Mesodermal cell (in vitro differentiated cells): ENCODE measurements at regions not wholly inside any gene's neighbourhood (a gene's known extent, or its start where the extent isn't known, plus 50 kb on each side); places are given as distances from the start of the nearest gene placed in this dataset.

ENCODE experiments used
- H3K27ac ChIP-seq: 2 replicates; pipeline ENCODE4 v1.7.0; 2013; ENCODE audit warnings: mild to moderate bottlenecking, low read depth, low read length, moderate library complexity; ENCODE audit not compliant: severe bottlenecking
- H3K36me3 ChIP-seq: 2 replicates; pipeline ENCODE4 v1.7.1; 2013; ENCODE audit warnings: mild to moderate bottlenecking, low read length, moderate library complexity; ENCODE audit not compliant: control insufficient read depth, insufficient read depth
- H3K4me1 ChIP-seq: one replicate; pipeline ENCODE4 v1.7.1; 2013; ENCODE audit warnings: mild to moderate bottlenecking, low read length; ENCODE audit not compliant: insufficient read depth, control insufficient read depth, poor library complexity, severe bottlenecking
- H3K4me3 ChIP-seq: 2 replicates; pipeline ENCODE4 v1.7.0; 2013; ENCODE audit warnings: low read length, control low read depth, mild to moderate bottlenecking; ENCODE audit not compliant: insufficient read depth, poor library complexity, severe bottlenecking; ENCODE audit errors: extremely low read depth
- H3K9me3 ChIP-seq: 2 replicates; pipeline ENCODE4 v1.7.1; 2013; ENCODE audit warnings: mild to moderate bottlenecking, low read length, moderate library complexity; ENCODE audit not compliant: control insufficient read depth
- WGBS, 2 experiments: methylation state at CpG; one replicate each; pipeline ENCODE4 v1.1.5; 2013; ENCODE audit warnings: missing lambda C conversion rate in 2 of 2; ENCODE audit not compliant: insufficient coverage in 2 of 2; 5-methylcytosine and 5-hydroxymethylcytosine counted together

DNA sequence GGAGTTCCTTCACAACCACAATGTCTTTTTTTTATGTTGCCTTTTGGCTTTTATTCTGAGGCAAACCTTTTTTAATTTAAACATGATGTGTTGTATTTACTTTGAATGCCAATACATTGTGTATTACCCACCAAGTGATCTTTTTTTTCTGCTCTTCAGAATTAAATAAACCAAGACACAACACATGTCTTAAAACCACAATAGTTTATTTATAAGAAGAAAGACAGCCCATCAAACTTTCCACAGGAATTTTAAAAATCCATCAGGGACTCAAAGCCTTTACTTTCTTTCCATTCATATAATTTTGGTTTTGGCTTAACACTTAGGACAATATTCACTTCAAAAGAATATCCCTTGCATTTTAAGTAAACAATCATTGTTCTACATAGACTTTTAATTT, 321.8 kb upstream of the MEF2C start:
- Histone ChIP-seq H3K27ac (no peak overlapping the region), H3K4me1 (no peaks in the 10 kb centered on the region), H3K9me3 (peaks cover 7% of the 10 kb centered on the region), H3K36me3 (no peaks in the 10 kb centered on the region), H3K4me3 (no peak overlapping the region)

- H3K27ac ChIP-seq: no peak overlapping the region
- 87 to 93% methylated on average over 1 to 2 of the region's 2 CpGs for WGBS, 2 experiments
- H3K4me3 ChIP-seq: no peak overlapping the region
Measured at GRCh38 chr5:89203611-89204010, 320.6 kb upstream of the MEF2C start.

DNA sequence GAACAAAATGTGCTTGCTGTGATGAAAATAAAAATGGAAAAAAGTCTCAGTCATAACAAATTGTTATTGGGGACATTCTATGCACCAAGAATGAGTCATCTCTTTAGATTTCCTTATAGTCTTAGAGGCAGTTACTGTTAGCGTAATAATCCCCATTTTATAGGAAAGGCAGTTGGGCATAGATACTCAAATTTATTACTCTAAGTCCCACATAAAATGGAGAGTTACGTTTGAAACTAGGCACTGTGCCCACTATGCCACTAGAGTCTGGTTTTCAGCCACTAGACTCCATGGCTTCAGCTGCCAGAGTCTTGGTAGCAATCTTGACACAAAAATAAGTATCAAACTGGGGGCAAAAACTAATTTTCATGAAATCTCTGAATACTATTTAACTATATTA, 317.9 kb upstream of the MEF2C start:
- 86 to 100% methylated on average over 1 to 2 of the region's 2 CpGs for WGBS, 2 experiments
- Histone ChIP-seq H3K4me1 (no peaks in the 10 kb centered on the region), H3K4me3 (no peak overlapping the region), H3K9me3 (peaks cover 22% of the 10 kb centered on the region), H3K27ac (no peak overlapping the region), H3K36me3 (no peaks in the 10 kb centered on the region)

More at GRCh38 chr5:89203611-89204010, 320.6 kb upstream of the MEF2C start:
- Histone ChIP-seq H3K4me1 (no peaks in the 10 kb centered on the region), H3K36me3 (no peaks in the 10 kb centered on the region), H3K9me3 (peaks cover 15% of the 10 kb centered on the region)

DNA sequence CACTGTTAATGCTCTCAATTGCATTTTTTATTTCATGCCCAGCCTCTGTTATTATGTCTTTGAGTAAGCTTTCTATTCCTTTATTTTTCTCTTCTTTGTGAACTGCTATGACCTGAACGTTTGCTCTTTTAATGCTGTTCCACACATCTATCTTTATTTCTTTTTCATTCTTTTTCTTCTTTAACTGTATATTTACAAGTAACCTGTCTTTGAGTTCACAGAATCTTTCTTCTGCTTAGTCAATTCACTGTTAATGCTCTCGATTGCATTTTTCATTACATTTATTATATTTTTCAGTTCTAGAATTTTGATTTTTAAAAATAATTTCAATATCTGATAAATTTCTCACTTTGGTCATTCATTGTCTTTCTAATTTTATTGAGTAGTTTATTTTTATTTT, 316.3 kb upstream of the MEF2C start:
- Histone ChIP-seq H3K4me1 (no peaks in the 10 kb centered on the region), H3K4me3 (no peak overlapping the region), H3K36me3 (no peaks in the 10 kb centered on the region), H3K9me3 (peaks cover 22% of the 10 kb centered on the region), H3K27ac (no peak overlapping the region)
- WGBS, 2 experiments: 83% methylated on average over 1 of the region's 2 CpGs; no CpG with 5 or more reads in 1 of the 2 experiments

DNA sequence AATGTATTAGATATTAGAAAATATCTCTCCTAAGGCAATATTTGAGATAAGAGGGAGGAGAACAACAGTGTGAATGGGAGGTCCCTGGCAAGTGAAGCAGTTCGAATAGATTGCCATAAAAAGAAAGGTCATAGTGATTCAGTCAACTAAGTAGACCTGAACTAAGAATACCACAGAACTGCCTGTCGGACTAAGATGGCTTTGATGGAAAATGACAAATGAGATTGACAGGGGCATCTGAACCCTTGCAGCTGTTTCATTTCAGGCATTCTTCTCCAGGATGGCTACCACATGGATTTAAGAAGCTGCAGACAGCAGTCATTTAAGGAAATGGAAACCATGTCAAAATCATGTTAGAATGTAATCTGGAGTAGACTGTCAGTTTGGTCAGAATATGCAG, 308.4 kb upstream of the MEF2C start:
- Histone ChIP-seq H3K9me3 (no peaks in the 10 kb centered on the region), H3K27ac (no peak overlapping the region), H3K4me1 (no peaks in the 10 kb centered on the region), H3K36me3 (no peaks in the 10 kb centered on the region), H3K4me3 (no peak overlapping the region)
- 82 to 100% methylated on average over 2 of the region's 2 CpGs for WGBS, 2 experiments

DNA sequence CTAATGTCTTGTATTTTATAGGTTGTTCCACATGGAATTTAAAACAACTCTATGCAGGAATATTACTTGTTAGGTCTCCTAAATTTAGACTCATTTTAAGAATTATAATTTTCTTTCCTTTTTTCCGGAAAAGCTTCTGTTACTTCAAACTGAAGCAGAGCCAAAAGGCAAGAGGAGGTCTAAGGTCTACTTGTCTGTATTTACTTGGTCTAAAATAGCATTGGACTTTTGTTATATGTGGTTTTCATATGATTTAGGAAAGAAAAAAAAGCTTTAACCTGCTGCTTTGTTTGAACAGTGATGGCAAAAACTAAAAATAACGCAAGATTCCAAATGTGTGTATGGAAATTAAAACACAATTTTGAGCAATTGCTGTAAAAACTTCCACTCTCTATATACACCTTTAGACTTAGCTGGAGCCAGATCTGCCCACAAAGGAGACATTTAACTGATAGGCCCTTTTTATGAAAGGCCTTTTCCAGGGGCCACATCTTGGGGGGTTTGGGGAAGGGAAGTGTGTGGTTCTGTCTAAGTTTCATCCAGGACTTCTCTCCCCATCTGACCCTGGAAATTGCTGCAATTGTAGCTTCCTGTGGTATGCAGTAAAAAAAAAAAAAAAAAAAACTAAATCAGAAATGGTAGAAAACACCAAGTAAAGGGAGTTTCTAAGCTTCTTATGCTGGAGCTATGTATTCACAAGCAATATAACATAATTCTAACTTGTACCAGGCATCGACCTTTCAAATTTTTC, 307.7 kb upstream of the MEF2C start:
- no CpG with 5 or more reads among the region's 3 CpGs for whole genome bisulfite sequencing, 2 experiments
- H3K27ac ChIP-seq: no peak overlapping the region
- H3K9me3 ChIP-seq: no peaks in the 10 kb centered on the region

GRCh38 chr5:89187883-89188465, 305.0 kb upstream of the MEF2C start:
- no CpG with 5 or more reads among the region's 1 CpG for WGBS, 2 experiments
- H3K36me3 ChIP-seq: no peaks in the 10 kb centered on the region
- H3K4me3 ChIP-seq: no peak overlapping the region
- no peaks in the 10 kb centered on the region for H3K9me3 ChIP-seq
- no peak overlapping the region for H3K27ac ChIP-seq
- no peaks in the 10 kb centered on the region for H3K4me1 ChIP-seq

More for the DNA sequence above, 307.7 kb upstream of the MEF2C start:
- H3K36me3 ChIP-seq: no peaks in the 10 kb centered on the region
- no peak overlapping the region for H3K4me3 ChIP-seq
- H3K4me1 ChIP-seq: no peaks in the 10 kb centered on the region

GRCh38 chr5:89187268-89187667, 304.3 kb upstream of the MEF2C start:
- Histone ChIP-seq H3K36me3 (no peaks in the 10 kb centered on the region), H3K27ac (no peak overlapping the region), H3K4me1 (no peaks in the 10 kb centered on the region), H3K9me3 (no peaks in the 10 kb centered on the region), H3K4me3 (no peak overlapping the region)

DNA sequence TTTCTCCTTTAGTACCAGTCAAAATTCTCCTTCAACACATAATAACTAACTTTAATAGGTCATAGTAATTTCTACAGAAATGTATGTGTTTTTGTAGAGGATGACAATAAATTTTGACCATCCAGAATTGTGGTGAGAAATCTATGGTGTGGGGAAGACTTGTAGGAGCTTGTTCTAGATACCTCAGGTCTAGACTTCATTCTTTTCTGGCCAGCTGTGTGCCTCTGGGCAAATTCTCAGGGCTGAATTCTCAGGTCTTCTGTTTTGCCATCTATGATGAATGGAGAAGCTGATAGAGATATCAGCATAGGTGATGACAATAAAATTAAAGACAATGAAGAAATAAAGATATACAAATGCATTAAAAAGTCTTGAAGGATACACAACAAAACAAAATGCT, 298.6 kb upstream of the MEF2C start:
- H3K4me1 ChIP-seq: no peaks in the 10 kb centered on the region
- H3K27ac ChIP-seq: no peak overlapping the region
- H3K9me3 ChIP-seq: no peaks in the 10 kb centered on the region
- H3K4me3 ChIP-seq: no peak overlapping the region
- H3K36me3 ChIP-seq: no peaks in the 10 kb centered on the region

GRCh38 chr5:89179731-89180130, 296.7 kb upstream of the MEF2C start:
- WGBS, 2 experiments: 95 to 100% methylated on average over 3 of the region's 3 CpGs
- Histone ChIP-seq H3K9me3 (no peaks in the 10 kb centered on the region), H3K27ac (no peak overlapping the region)

DNA sequence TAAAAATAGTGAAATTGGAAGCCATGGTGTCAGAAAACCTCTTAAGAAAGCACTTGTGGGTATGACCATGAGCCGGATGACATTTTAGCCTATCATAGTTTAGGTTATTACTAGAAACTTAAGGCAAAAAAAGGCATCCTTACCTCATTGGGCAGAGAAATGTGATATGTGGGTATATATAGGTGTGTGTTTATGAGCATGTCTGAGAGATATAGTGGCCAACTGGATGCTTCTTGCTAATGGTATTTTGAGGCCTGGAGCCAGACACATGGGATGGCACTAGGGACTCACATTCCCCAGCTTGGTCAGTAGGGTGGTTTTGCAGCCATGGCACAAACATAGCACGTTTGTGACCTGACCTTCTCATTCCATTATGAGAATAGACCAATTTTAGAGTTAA, 295.6 kb upstream of the MEF2C start:
- no peaks in the 10 kb centered on the region for H3K9me3 ChIP-seq
- no peak overlapping the region for H3K4me3 ChIP-seq
- no peak overlapping the region for H3K27ac ChIP-seq
- H3K4me1 ChIP-seq: no peaks in the 10 kb centered on the region
- no peaks in the 10 kb centered on the region for H3K36me3 ChIP-seq
- 80% methylated on average over 1 of the region's 2 CpGs; no CpG with 5 or more reads in 1 of the 2 experiments for WGBS, 2 experiments

More at GRCh38 chr5:89179731-89180130, 296.7 kb upstream of the MEF2C start:
- no peak overlapping the region for H3K4me3 ChIP-seq
- no peaks in the 10 kb centered on the region for H3K36me3 ChIP-seq
- no peaks in the 10 kb centered on the region for H3K4me1 ChIP-seq
